T-helper 2 cell (primary cell): ENCODE measurements at regions not wholly inside any gene's neighbourhood (a gene's known extent, or its start where the extent isn't known, plus 50 kb on each side); places are given as distances from the start of the nearest gene placed in this dataset.

Experiments
- DNase-seq, 5 experiments: peaks; one replicate each; pipeline versions ENCODE4 v3.0.0 to v3.0.0-alpha.2; 2012 to 2022

- DNase-seq = no peak
Observed at GRCh38 chr18:42187611-42188380, 232.8 kb downstream of the PIK3C3 start.

GRCh38 chr18:42190643-42191042 lies 235.6 kb downstream of the PIK3C3 start:
- no peak for DNase-seq

GRCh38 chr18:42192251-42193248 lies 237.5 kb downstream of the PIK3C3 start:
- no peak for DNase-seq

- DNase-seq = no peak
Observed at GRCh38 chr18:42196651-42197050, 241.6 kb downstream of the PIK3C3 start.

GRCh38 chr18:42201137-42201536 lies 246.1 kb downstream of the PIK3C3 start:
- DNase-seq = no peak

GRCh38 chr18:42211201-42211600 lies 256.2 kb downstream of the PIK3C3 start:
- DNase-seq = no peak

- DNase-seq = no peak
Observed at GRCh38 chr18:42222557-42222956, 267.5 kb downstream of the PIK3C3 start.

GRCh38 chr18:42228581-42228980 lies 273.5 kb downstream of the PIK3C3 start:
- no peak for DNase-seq

GRCh38 chr18:42229211-42230210 lies 274.5 kb downstream of the PIK3C3 start:
- no peak for DNase-seq

GRCh38 chr18:42230636-42231035 lies 275.6 kb downstream of the PIK3C3 start:
- no peak for DNase-seq

- no peak for DNase-seq
Observed at GRCh38 chr18:42231284-42231683, 276.2 kb downstream of the PIK3C3 start.

- DNase-seq = no peak
Observed at GRCh38 chr18:42231796-42232195, 276.8 kb downstream of the PIK3C3 start.

- no peak for DNase-seq
Observed at GRCh38 chr18:42233908-42234307, 278.9 kb downstream of the PIK3C3 start.

- DNase-seq = no peak
Observed at GRCh38 chr18:42242758-42243157, 287.7 kb downstream of the PIK3C3 start.

GRCh38 chr18:42245137-42245536 lies 290.1 kb downstream of the PIK3C3 start:
- no peak for DNase-seq

- DNase-seq = no peak
Observed at GRCh38 chr18:42255908-42256765, 301.1 kb downstream of the PIK3C3 start.

GRCh38 chr18:42258301-42258965 lies 303.4 kb downstream of the PIK3C3 start:
- no peak for DNase-seq

GRCh38 chr18:42261731-42262130 lies 306.7 kb downstream of the PIK3C3 start:
- DNase-seq = no peak

GRCh38 chr18:42264497-42264896 lies 309.5 kb downstream of the PIK3C3 start:
- DNase-seq = no peak

GRCh38 chr18:42268186-42268725 lies 313.2 kb downstream of the PIK3C3 start:
- DNase-seq = no peak

- DNase-seq = no peak
Observed at GRCh38 chr18:42268798-42269197, 313.8 kb downstream of the PIK3C3 start.
